K562 (cell line): ENCODE measurements at regions not wholly inside any gene's neighbourhood (a gene's known extent, or its start where the extent isn't known, plus 50 kb on each side); places are given as distances from the start of the nearest gene placed in this dataset.

Experiments
- ATAC-seq: fragments of 200-7000 bp; cut with Tn5 transposase; 3 replicates; pipeline ENCODE4 v1.9.1; 2020; ENCODE audit warnings: moderate library complexity
- BruUV-seq: library from RNA; stranded (reverse); fragments of 400-500 nt; replicated peaks from 2 replicates; lab custom pipeline; 2021; lab: Mats Ljungman, UMichigan
- CTCF ChIA-PET: fragments of 300-600 bp; formaldehyde crosslinking; extraction: SDS; loops from one replicate; lab custom pipeline; 2021; ENCODE audit warnings: low intra/inter-chr PET ratio; lab: Yijun Ruan, JAX
- POLR2A ChIA-PET: fragments of 300-600, 350-650 bp; sonication (Branson Sonifier 250); formaldehyde crosslinking; extraction: SDS; loops from one replicate; lab custom pipeline; 2021; ENCODE audit warnings: antibody characterized with exemption, inconsistent platforms; lab: Yijun Ruan, JAX
- DNase-seq, 4 experiments: peaks; one replicate each; pipeline versions ENCODE4 v3.0.0 to v3.0.0-alpha.2; 2011 to 2018; ENCODE audit warnings: low spot score in 3 of 4, mixed read lengths in 3 of 4; ENCODE audit errors: extremely low read depth in 1 of 4
- FAIRE-seq: peaks from 2 replicates; lab custom pipeline; 2011; peaks lifted over from hg19 to GRCh38; lab: Jason Lieb, UNC
- H2AFZ ChIP-seq: 2 replicates; pipeline ENCODE4 v1.6.0; 2011; ENCODE audit warnings: low read depth, low read length, control low read depth, inconsistent platforms
- H3K27ac ChIP-seq: fragments of 200-600 bp; 3 replicates; pipeline ENCODE4 v1.8.0; 2011; ENCODE audit warnings: low read depth, mild to moderate bottlenecking, control low read depth, inconsistent platforms, low read length, moderate library complexity, mixed read lengths; ENCODE audit errors: extremely low read depth
- H3K27me3 ChIP-seq, 2 experiments: fragments of 300-600 bp in 1 of 2; 2 replicates in 1 of 2; 3 replicates in 1 of 2; pipeline versions ENCODE4 v1.6.0 to v1.8.0; 2011; ENCODE audit warnings: inconsistent platforms in 2 of 2, low read length in 2 of 2, mild to moderate bottlenecking in 1 of 2, mixed read lengths in 1 of 2, moderate library complexity in 1 of 2; ENCODE audit not compliant: control insufficient read depth in 2 of 2, insufficient read depth in 2 of 2
- H3K36me3 ChIP-seq: fragments of 300-600 bp; 3 replicates; pipeline ENCODE4 v1.8.0; 2011; ENCODE audit warnings: mild to moderate bottlenecking, low read length, inconsistent platforms; ENCODE audit not compliant: control insufficient read depth, insufficient read depth
- H3K4me1 ChIP-seq, 2 experiments: fragments of 200-600 bp in 1 of 2; replicated peaks in 1 of 2; 2 replicates in 1 of 2; 3 replicates in 1 of 2; pipeline versions ENCODE4 v1.5.1 to v1.8.0; 2011; ENCODE audit warnings: inconsistent platforms in 2 of 2, low read length in 2 of 2, mild to moderate bottlenecking in 1 of 2, mixed read lengths in 1 of 2, moderate library complexity in 1 of 2; ENCODE audit not compliant: control insufficient read depth in 2 of 2, insufficient read depth in 2 of 2
- H3K4me2 ChIP-seq: 2 replicates; pipeline ENCODE4 v1.6.1; 2011; ENCODE audit warnings: low read length, control low read depth, inconsistent platforms, mixed read lengths; ENCODE audit not compliant: insufficient read depth
- H3K4me3 ChIP-seq: fragments of 200-600 bp; sonication (generic), shearing (Covaris generic); 2 replicates; pipeline ENCODE4 v1.5.1; 2016; ENCODE audit warnings: control low read depth, inconsistent platforms
- H3K79me2 ChIP-seq: fragments of 200-600 bp; 3 replicates; pipeline ENCODE4 v1.8.0; 2011; ENCODE audit warnings: low read length, inconsistent platforms; ENCODE audit not compliant: control insufficient read depth, insufficient read depth
- H3K9ac ChIP-seq, 2 experiments: 2 replicates each; pipeline versions ENCODE4 v1.6.0 to v1.6.1; 2011; ENCODE audit warnings: low read depth in 2 of 2, low read length in 2 of 2, control low read depth in 1 of 2, inconsistent platforms in 1 of 2, mild to moderate bottlenecking in 1 of 2, mixed read lengths in 1 of 2; ENCODE audit not compliant: insufficient read depth in 1 of 2
- H3K9me1 ChIP-seq: one replicate; pipeline ENCODE4 v1.6.0; 2011; ENCODE audit warnings: inconsistent platforms, mild to moderate bottlenecking, low read length, moderate library complexity; ENCODE audit not compliant: control insufficient read depth, insufficient read depth
- H3K9me3 ChIP-seq: replicated peaks from 2 replicates; pipeline ENCODE4 v1.5.1; 2011; ENCODE audit warnings: low read depth, low read length, inconsistent platforms; ENCODE audit not compliant: control insufficient read depth, insufficient read depth
- H4K20me1 ChIP-seq: replicated peaks from 2 replicates; pipeline ENCODE4 v1.6.1; 2011; ENCODE audit warnings: low read length, inconsistent platforms, mixed read lengths; ENCODE audit not compliant: control insufficient read depth, insufficient read depth
- ARNT ChIP-seq, 2 experiments: fragments of 450-650 bp; IDR thresholded peaks; 2 replicates each; pipeline ENCODE4 v1.6.1; 2016; ENCODE audit warnings: mild to moderate bottlenecking in 1 of 2
- CHD4 ChIP-seq: fragments of 200-600 bp; sonication (generic); IDR thresholded peaks from 3 replicates; pipeline ENCODE4 v1.6.1; 2012; ENCODE audit warnings: low read depth, mild to moderate bottlenecking, mixed read lengths, low read length, inconsistent platforms; ENCODE audit not compliant: insufficient read depth, insufficient replicate concordance, poor library complexity, severe bottlenecking
- ETV5 ChIP-seq: sonication (generic); formaldehyde crosslinking; IDR thresholded peaks from 2 replicates; pipeline ENCODE4 v1.4.0; 2020; ENCODE audit warnings: low read depth, mild to moderate bottlenecking, missing genetic modification reagents
- HLTF ChIP-seq: fragments of 450-650 bp; IDR thresholded peaks from 2 replicates; pipeline ENCODE4 v1.6.1; 2016
- IFI16 ChIP-seq: fragments of 250-450 bp; sonication (Bioruptor Pico); IDR thresholded peaks from 2 replicates; pipeline ENCODE4 v2.1.2; 2022; ENCODE audit warnings: mild to moderate bottlenecking, inconsistent platforms
- ILK ChIP-seq: fragments of 450-650 bp; IDR thresholded peaks from 2 replicates; pipeline ENCODE4 v1.6.1; 2016; ENCODE audit warnings: missing genetic modification characterization, low read depth, mild to moderate bottlenecking, missing compliant biosample characterization, moderate library complexity, borderline replicate concordance
- L3MBTL2 ChIP-seq: fragments of 450-650 bp; IDR thresholded peaks from 2 replicates; pipeline ENCODE4 v1.6.1; 2016; ENCODE audit warnings: mild to moderate bottlenecking, moderate library complexity
- NFIX ChIP-seq: fragments of 250-450 bp; sonication (Bioruptor Pico); IDR thresholded peaks from 2 replicates; pipeline ENCODE4 v1.4.0; 2020; ENCODE audit warnings: low read depth, mild to moderate bottlenecking, moderate library complexity
- POLR3A ChIP-seq: IDR thresholded peaks from 2 replicates; pipeline ENCODE4 v1.6.1; 2011; ENCODE audit warnings: borderline replicate concordance, mild to moderate bottlenecking, moderate library complexity; ENCODE audit not compliant: insufficient read length, insufficient read depth; ENCODE audit errors: extremely low read depth
- SNIP1 ChIP-seq: fragments of 450-650 bp; IDR thresholded peaks from 2 replicates; pipeline ENCODE4 v1.7.1; 2017; ENCODE audit warnings: low read depth, mild to moderate bottlenecking
- XRCC5 ChIP-seq: fragments of 200-400 bp; formaldehyde crosslinking; IDR thresholded peaks from 2 replicates; pipeline ENCODE4 v1.6.1; 2017; ENCODE audit warnings: low read depth, mild to moderate bottlenecking, low read length
- YY1 ChIP-seq, 3 experiments: IDR thresholded peaks; 2 replicates each; pipeline ENCODE4 v1.6.1; 2011; ENCODE audit warnings: low read length in 2 of 3, mild to moderate bottlenecking in 2 of 3, moderate library complexity in 2 of 3, borderline replicate concordance in 1 of 3, control low read depth in 1 of 3, low read depth in 1 of 3; ENCODE audit not compliant: insufficient read depth in 3 of 3, insufficient replicate concordance in 2 of 3, control insufficient read depth in 1 of 3, insufficient read length in 1 of 3; ENCODE audit errors: extremely low read depth in 1 of 3
- WGBS: fragments of 100-300 bp; shearing (Covaris generic); methylation state at CpG from one replicate; pipeline ENCODE4 v1.1.6; 2016; ENCODE audit warnings: low coverage, mixed read lengths; ENCODE audit not compliant: insufficient coverage; ENCODE audit errors: missing lambda C conversion rate; 5-methylcytosine and 5-hydroxymethylcytosine counted together
- in situ Hi-C: fragments of 300-500 bp; cut with MboI; formaldehyde crosslinking; loops from 4 replicates; pipeline ENCODE4 v1.15.0; 2018; ENCODE audit warnings: inconsistent platforms, mixed read lengths
- intact Hi-C: fragments of 100-400 bp; cut with micrococcal nuclease; formaldehyde crosslinking; loops from 2 replicates; pipeline ENCODE4 v1.14.2; 2022
- TF ChIP-seq, protein P1 (sequence below): conservative IDR thresholded peaks from 2 replicates; pipeline ENCODE4 v1.6.1; 2011; ENCODE audit warnings: low read depth, mild to moderate bottlenecking, low read length; ENCODE audit not compliant: control insufficient read depth
- TF ChIP-seq, protein P2 (sequence below): fragments of 450-650 bp; formaldehyde crosslinking; IDR thresholded peaks from 2 replicates; pipeline ENCODE4 v1.4.0; 2020; ENCODE audit warnings: mild to moderate bottlenecking, moderate library complexity
- TF ChIP-seq, protein P3 (sequence below): fragments of 250-450 bp; sonication (Bioruptor Pico); IDR thresholded peaks from 2 replicates; pipeline ENCODE4 v1.8.0; 2021; ENCODE audit warnings: mild to moderate bottlenecking, moderate library complexity
- TF ChIP-seq, protein P4 (sequence below): fragments of 450-650 bp; IDR thresholded peaks from 2 replicates; pipeline ENCODE4 v1.6.1; 2016; ENCODE audit warnings: missing biosample characterization, missing genetic modification characterization

DNA sequence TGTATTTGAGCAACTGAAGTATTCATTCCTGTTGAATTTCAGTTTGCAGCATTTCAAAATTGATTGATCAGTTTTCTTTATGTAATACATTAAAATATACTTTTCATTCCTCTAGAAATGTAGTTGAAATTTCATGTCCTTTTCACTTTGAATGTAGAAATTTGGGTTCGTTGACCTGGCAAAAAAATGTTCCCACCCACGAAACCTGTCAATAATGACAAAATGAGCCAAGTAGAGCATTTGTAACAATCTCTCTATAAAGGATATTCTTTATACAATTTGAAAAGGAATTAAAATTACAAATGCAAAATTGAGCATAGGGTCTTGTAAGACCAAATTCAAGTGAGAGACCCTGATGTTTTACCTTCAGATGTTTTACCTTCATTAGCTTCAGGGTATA lies 283.9 kb downstream of the ANKRD50 start:
- ChIA-PET POLR2A (no interaction called here), CTCF (no interaction called here)
- H3K9me3 ChIP-seq, result no peaks in the 10 kb centered on the region
- intact Hi-C loops, result no loop called here
- in situ Hi-C loops, result no loop called here
- H3K27me3 ChIP-seq, result no peaks in the 10 kb centered on the region
- no peak overlapping the region for H3K27ac ChIP-seq
- ATAC-seq (no peak), DNase-seq (no peak), FAIRE-seq (no peak)
- BruUV-seq, result no TSS peak
- H3K4me1 ChIP-seq, result no peaks in the 10 kb centered on the region
- H3K4me3 ChIP-seq, result no peak overlapping the region
- H4K20me1 ChIP-seq, result no peaks in the 10 kb centered on the region
- no peak overlapping the region for H3K4me2 ChIP-seq
- H3K79me2 ChIP-seq, result no peaks in the 10 kb centered on the region
- 0% methylated on average over 2 of the region's 2 CpGs for WGBS
- H3K36me3 ChIP-seq, result no peaks in the 10 kb centered on the region
- no peak overlapping the region for H3K9ac ChIP-seq
- no peaks in the 10 kb centered on the region for H3K9me1 ChIP-seq
- no peak overlapping the region for H2AFZ ChIP-seq
- TF ChIP-seq L3MBTL2 (no peak), IFI16 (CRISPR knock-in tag) (no peak), NFIX (CRISPR knock-in tag) (no peak), XRCC5 (no peak), CHD4 (no peak), ETV5 (CRISPR knock-in tag) (no peak), YY1 (IDR thresholded peaks at IDR 0.05; ENCODE audit: borderline replicate concordance in 1 of 3, control insufficient read depth in 1 of 3, extremely low read depth in 1 of 3, insufficient read depth in 3 of 3, insufficient read length in 1 of 3, insufficient replicate concordance in 2 of 3, low read depth in 1 of 3, low read length in 2 of 3) (no peak), HLTF (no peak), POLR3A (no peak), ARNT (IDR thresholded peaks at IDR 0.05) (no peak), ILK (tag) (no peak), SNIP1 (no peak)
- TF ChIP-seq, protein P1, sequence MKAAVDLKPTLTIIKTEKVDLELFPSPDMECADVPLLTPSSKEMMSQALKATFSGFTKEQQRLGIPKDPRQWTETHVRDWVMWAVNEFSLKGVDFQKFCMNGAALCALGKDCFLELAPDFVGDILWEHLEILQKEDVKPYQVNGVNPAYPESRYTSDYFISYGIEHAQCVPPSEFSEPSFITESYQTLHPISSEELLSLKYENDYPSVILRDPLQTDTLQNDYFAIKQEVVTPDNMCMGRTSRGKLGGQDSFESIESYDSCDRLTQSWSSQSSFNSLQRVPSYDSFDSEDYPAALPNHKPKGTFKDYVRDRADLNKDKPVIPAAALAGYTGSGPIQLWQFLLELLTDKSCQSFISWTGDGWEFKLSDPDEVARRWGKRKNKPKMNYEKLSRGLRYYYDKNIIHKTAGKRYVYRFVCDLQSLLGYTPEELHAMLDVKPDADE, result no peak
- TF ChIP-seq, protein P2, sequence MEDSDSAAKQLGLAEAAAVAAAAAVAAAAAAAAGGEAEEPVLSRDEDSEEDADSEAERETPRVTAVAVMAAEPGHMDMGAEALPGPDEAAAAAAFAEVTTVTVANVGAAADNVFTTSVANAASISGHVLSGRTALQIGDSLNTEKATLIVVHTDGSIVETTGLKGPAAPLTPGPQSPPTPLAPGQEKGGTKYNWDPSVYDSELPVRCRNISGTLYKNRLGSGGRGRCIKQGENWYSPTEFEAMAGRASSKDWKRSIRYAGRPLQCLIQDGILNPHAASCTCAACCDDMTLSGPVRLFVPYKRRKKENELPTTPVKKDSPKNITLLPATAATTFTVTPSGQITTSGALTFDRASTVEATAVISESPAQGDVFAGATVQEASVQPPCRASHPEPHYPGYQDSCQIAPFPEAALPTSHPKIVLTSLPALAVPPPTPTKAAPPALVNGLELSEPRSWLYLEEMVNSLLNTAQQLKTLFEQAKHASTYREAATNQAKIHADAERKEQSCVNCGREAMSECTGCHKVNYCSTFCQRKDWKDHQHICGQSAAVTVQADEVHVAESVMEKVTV, result no peak
- TF ChIP-seq, protein P3, sequence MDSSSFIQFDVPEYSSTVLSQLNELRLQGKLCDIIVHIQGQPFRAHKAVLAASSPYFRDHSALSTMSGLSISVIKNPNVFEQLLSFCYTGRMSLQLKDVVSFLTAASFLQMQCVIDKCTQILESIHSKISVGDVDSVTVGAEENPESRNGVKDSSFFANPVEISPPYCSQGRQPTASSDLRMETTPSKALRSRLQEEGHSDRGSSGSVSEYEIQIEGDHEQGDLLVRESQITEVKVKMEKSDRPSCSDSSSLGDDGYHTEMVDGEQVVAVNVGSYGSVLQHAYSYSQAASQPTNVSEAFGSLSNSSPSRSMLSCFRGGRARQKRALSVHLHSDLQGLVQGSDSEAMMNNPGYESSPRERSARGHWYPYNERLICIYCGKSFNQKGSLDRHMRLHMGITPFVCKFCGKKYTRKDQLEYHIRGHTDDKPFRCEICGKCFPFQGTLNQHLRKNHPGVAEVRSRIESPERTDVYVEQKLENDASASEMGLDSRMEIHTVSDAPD, result no peak
- TF ChIP-seq, protein P4, sequence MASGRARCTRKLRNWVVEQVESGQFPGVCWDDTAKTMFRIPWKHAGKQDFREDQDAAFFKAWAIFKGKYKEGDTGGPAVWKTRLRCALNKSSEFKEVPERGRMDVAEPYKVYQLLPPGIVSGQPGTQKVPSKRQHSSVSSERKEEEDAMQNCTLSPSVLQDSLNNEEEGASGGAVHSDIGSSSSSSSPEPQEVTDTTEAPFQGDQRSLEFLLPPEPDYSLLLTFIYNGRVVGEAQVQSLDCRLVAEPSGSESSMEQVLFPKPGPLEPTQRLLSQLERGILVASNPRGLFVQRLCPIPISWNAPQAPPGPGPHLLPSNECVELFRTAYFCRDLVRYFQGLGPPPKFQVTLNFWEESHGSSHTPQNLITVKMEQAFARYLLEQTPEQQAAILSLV (tag), result no peak
